Glutamatergic neuron (in vitro differentiated cells): ENCODE measurements at regions not wholly inside any gene's neighbourhood (a gene's known extent, or its start where the extent isn't known, plus 50 kb on each side); places are given as distances from the start of the nearest gene placed in this dataset.

ENCODE experiments used
- DNase-seq: peaks from one replicate; pipeline ENCODE4 v3.0.0; 2022
- H3K27ac Mint-ChIP-seq: one replicate; pipeline ENCODE4 v1.8.0; 2020; ENCODE audit warnings: mild to moderate bottlenecking, mixed read lengths, inconsistent platforms; ENCODE audit not compliant: unreplicated experiment
- H3K27me3 Mint-ChIP-seq: one replicate; pipeline ENCODE4 v1.8.0; 2020; ENCODE audit warnings: mild to moderate bottlenecking, moderate library complexity, mixed read lengths, inconsistent platforms; ENCODE audit not compliant: unreplicated experiment
- H3K36me3 Mint-ChIP-seq: one replicate; pipeline ENCODE4 v1.8.0; 2020; ENCODE audit warnings: mild to moderate bottlenecking, mixed read lengths, inconsistent platforms; ENCODE audit not compliant: unreplicated experiment
- H3K4me1 Mint-ChIP-seq: one replicate; pipeline ENCODE4 v1.8.0; 2020; ENCODE audit warnings: mild to moderate bottlenecking, low read depth, mixed read lengths, inconsistent platforms; ENCODE audit not compliant: unreplicated experiment
- H3K4me3 Mint-ChIP-seq: one replicate; pipeline ENCODE4 v1.8.0; 2020; ENCODE audit warnings: mild to moderate bottlenecking, mixed read lengths, inconsistent platforms; ENCODE audit not compliant: unreplicated experiment
- H3K9me3 Mint-ChIP-seq: one replicate; pipeline ENCODE4 v1.8.0; 2020; ENCODE audit warnings: mild to moderate bottlenecking, moderate library complexity, mixed read lengths, inconsistent platforms; ENCODE audit not compliant: unreplicated experiment
- TF ChIP-seq, protein P1 (sequence below): fragments of 200-600 bp; sonication (generic); IDR thresholded peaks from one replicate; pipeline ENCODE4 v1.5.0; 2021; ENCODE audit not compliant: partially characterized antibody, unreplicated experiment

DNA sequence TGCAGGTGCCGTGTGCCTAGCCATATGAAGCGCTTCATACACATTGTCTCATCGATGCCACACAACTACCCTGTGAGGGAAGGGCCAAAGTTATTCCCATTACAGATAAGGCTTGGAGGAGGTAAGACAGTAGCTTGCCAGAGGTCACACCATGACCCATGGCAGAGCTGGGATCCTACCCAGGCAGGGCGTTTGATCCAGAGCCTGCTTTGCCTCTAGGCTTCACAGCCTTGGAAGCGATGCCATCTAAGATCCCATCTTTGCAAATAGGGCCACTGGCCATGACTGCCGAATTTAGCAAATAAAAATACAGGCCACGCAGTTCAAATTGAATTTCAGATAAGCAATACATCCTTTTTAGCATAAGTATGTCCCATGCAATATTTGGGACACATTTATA, 358.2 kb downstream of the BCOR start:
- no peaks in the 10 kb centered on the region for H3K4me1 Mint-ChIP-seq
- peaks cover 4% of the 10 kb centered on the region for H3K27me3 Mint-ChIP-seq
- H3K9me3 Mint-ChIP-seq, result no peaks in the 10 kb centered on the region
- H3K36me3 Mint-ChIP-seq, result no peaks in the 10 kb centered on the region
- DNase-seq, result no peak
- H3K4me3 Mint-ChIP-seq, result no peak overlapping the region
- H3K27ac Mint-ChIP-seq, result no peak overlapping the region
- TF ChIP-seq, protein P1, sequence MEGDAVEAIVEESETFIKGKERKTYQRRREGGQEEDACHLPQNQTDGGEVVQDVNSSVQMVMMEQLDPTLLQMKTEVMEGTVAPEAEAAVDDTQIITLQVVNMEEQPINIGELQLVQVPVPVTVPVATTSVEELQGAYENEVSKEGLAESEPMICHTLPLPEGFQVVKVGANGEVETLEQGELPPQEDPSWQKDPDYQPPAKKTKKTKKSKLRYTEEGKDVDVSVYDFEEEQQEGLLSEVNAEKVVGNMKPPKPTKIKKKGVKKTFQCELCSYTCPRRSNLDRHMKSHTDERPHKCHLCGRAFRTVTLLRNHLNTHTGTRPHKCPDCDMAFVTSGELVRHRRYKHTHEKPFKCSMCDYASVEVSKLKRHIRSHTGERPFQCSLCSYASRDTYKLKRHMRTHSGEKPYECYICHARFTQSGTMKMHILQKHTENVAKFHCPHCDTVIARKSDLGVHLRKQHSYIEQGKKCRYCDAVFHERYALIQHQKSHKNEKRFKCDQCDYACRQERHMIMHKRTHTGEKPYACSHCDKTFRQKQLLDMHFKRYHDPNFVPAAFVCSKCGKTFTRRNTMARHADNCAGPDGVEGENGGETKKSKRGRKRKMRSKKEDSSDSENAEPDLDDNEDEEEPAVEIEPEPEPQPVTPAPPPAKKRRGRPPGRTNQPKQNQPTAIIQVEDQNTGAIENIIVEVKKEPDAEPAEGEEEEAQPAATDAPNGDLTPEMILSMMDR, result no peak

DNA sequence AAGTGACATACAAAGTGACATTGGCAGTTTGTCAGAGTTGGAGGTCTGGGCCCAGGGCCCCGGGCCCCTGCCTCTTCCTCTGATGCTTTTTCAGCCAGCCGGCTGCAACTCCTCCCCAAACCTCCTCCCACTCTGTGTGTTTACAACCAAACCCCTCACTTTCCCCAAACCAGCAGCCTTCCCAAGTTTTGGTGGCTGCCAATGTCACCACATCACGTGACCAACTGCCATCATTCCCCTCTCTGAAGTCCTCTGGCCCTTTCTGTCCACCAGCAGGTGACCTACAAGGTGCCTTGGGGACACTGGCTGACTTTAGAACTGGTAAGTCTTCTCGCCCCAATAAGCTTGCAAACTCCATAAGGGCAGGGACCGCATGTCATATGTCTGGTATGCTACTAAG, 357.7 kb downstream of the BCOR start:
- Mint-ChIP-seq H3K27ac (no peak overlapping the region), H3K27me3 (peaks cover 4% of the 10 kb centered on the region), H3K36me3 (no peaks in the 10 kb centered on the region), H3K4me3 (no peak overlapping the region), H3K9me3 (no peaks in the 10 kb centered on the region), H3K4me1 (no peaks in the 10 kb centered on the region)
- no peak for DNase-seq
- TF ChIP-seq, protein P1, result no peak

- no peaks in the 10 kb centered on the region for H3K4me1 Mint-ChIP-seq
- H3K27me3 Mint-ChIP-seq, result peaks cover 4% of the 10 kb centered on the region
- H3K4me3 Mint-ChIP-seq, result no peak overlapping the region
- no peaks in the 10 kb centered on the region for H3K36me3 Mint-ChIP-seq
- no peaks in the 10 kb centered on the region for H3K9me3 Mint-ChIP-seq
- TF ChIP-seq, protein P1, result no peak
- no peak for DNase-seq
- H3K27ac Mint-ChIP-seq, result no peak overlapping the region
These were observed 355.9 kb downstream of the BCOR start for GRCh38 chrX:39741904-39742303.

DNA sequence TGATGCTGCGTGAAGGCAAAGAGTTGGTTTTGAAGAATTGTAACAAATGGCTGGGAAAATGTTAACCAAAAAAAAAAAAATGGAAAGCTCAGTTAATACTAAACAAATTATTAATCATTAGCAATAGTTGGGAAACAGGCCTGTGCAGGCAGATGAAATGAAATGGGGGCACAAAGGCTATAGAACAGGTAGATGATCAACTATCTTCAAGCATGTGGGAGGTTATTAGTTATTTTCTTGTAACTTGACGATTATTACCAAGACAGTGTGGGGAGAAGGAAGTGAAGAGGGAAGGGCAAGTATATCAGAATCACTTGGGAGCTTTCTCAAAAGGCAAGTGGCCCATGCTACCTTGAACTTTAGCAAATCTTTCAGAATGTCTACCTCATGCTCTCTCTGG, 351.9 kb downstream of the BCOR start:
- H3K4me1 Mint-ChIP-seq, result no peaks in the 10 kb centered on the region
- no peak overlapping the region for H3K27ac Mint-ChIP-seq
- peaks cover 2% of the 10 kb centered on the region for H3K27me3 Mint-ChIP-seq
- TF ChIP-seq, protein P1, result no peak
- no peak for DNase-seq
- no peak overlapping the region for H3K4me3 Mint-ChIP-seq
- no peaks in the 10 kb centered on the region for H3K36me3 Mint-ChIP-seq
- no peaks in the 10 kb centered on the region for H3K9me3 Mint-ChIP-seq

- no peak overlapping the region for H3K27ac Mint-ChIP-seq
- no peaks in the 10 kb centered on the region for H3K4me1 Mint-ChIP-seq
- no peaks in the 10 kb centered on the region for H3K9me3 Mint-ChIP-seq
- H3K27me3 Mint-ChIP-seq, result peaks cover under 1% of the 10 kb centered on the region
- DNase-seq, result no peak
- TF ChIP-seq, protein P1, result no peak
- no peak overlapping the region for H3K4me3 Mint-ChIP-seq
- H3K36me3 Mint-ChIP-seq, result no peaks in the 10 kb centered on the region
These were observed 348.6 kb downstream of the BCOR start for GRCh38 chrX:39749135-39749534.
